Middle frontal gyrus (tissue), 1 donor: ENCODE measurements at regions not wholly inside any gene's neighbourhood (a gene's known extent, or its start where the extent isn't known, plus 50 kb on each side); places are given as distances from the start of the nearest gene placed in this dataset.

Experiments
- DNase-seq: peaks from one replicate; pipeline ENCODE4 v3.0.0-alpha.2; 2015; ENCODE audit warnings: low spot score; ENCODE audit errors: extremely low spot score

DNA sequence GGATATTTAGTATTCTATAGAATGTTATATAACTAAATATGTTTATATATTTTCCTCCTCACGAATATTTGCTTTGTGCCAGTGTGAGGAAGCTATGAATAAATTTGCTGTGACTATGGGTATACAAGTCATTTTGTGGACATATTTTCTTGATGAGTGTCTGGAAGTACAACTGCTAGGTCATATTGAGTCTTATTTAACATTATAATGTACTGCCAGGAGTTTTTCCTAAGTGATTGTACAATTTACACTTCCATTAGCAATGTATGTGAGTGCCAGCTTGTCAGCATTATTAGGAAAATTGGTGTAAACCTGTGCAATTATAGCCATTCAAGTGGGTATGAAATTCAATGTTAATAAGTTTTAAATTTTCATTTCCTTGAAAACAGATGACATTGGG is 1328.9 kb upstream of the TMEFF2 start:
- no peak for DNase-seq

DNA sequence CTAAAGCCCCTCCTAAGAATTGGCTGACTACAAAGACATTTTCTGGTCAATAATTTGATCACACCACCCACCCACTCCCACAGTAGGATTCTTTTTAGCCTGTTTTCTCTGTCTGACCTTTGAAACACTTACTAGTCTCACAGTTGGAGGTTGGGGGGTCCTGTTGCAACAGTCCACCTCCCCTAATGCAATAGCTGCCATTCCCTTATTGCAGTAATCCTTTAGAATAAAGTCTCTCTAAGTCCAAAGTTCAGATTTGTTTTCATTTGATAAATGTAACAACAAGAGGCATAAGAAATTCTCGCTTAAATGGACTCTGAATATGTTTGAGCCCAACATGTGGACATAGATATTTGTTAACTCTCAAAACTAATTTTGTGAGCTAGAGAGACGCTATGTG is 1326.8 kb upstream of the TMEFF2 start:
- no peak for DNase-seq

DNA sequence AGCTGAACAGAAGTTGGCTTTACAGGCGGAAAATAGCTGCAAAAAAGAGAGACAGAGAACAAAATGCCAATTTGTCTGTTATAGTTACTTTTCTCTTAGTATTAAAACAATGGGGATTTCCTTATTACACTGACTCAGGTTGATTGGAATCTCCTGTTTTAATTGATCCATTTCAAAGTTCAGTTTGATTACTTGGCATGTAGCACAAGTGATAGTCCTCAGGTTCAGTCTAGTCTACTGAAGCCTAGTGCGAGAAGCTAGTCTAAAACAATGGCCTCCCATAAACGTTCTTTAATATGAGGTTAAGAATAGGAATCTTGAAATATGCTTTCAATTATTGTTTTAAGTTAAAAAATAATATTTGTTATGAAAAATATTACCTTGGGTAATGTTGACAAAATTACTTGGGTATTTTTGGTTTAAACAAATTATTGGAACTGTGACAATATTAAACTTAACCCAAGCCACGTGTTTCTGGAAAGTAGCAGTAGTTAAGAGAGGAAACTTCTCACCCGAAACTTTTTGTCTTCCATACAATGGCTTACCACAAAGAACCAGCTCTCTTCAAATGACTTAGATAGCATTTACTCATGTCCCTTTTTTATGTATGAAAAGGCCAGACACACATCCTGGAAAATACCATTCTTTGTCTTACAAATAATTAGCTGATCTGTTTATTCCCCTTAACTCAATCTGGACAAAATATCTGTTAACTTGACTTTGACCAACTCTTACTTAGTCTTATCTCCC is 1326.2 kb upstream of the TMEFF2 start:
- DNase-seq, result no peak

DNA sequence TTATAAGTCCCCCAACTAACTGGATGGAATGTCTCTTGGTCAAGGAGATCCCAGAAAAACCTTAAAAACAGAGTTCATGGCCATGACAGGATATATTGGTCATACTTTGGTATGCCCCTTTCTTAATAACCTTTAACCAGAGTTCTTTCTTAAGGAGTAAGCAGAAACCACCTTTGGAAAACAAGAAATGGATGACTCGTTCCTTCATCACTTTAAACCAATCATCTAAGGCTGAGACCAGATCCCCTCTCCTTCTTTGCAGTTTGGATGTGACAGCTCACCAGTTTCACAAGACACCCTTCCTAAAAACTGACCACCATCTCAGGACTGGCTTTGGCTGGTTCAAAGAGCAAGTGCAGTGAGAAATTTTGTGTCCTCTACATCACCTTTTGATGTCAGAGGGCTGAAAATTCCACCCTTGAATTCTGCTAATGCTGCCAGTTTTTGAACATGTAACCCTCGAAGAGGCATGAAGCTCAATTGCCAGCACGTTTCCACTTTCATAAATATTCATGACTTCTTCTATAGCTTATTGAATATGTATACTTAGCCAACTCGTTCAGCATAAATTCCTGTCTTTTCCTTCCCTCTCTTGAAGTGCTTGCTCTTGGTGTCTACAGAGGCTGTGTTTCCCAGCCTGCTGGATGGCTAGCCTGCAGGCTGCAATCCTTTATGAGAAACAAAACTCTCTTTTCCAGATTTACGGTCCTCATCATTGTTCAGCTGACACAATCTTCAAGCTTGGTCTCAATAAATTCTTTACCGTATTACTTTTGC is 1323.5 kb upstream of the TMEFF2 start:
- no peak for DNase-seq

DNA sequence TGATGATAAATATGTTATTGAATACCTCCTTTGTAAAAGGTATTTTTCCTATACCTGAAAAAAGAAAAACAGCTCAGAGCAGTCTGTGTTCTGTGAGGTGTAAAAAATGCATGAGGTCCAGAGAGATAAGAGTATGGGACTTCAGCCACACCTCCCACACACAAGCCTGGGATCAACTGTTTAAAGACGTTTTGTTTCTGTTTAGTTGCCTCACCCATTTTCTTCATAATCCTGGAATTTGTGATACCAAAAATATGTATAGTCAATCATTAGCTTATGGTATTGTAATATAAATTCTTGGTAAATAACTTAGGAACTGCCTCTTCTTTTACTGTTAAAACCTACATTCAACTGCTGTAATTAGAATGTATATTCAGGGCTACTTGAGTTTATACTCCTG is 1322.9 kb upstream of the TMEFF2 start:
- DNase-seq, result no peak

DNA sequence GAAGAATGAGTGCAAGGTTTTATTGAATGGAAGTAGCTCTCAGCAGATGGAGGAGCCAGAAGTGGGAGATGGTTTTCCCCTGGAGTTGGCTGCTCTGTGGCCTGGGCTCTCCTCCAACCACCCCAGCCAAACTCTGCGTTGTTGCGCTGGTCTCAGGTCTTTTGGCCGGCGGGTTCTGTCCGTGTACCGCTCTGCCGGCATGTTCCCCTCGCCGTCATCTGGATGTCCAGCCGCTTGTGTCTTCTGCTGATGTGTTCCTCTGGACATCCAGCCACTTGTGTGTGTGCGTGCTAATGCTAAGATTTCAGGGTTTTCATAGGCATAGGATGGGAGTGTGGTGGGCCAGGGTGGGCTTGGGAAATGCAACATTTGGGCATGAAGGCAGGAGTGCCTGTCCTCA is 1311.3 kb upstream of the TMEFF2 start:
- DNase-seq, result no peak

DNA sequence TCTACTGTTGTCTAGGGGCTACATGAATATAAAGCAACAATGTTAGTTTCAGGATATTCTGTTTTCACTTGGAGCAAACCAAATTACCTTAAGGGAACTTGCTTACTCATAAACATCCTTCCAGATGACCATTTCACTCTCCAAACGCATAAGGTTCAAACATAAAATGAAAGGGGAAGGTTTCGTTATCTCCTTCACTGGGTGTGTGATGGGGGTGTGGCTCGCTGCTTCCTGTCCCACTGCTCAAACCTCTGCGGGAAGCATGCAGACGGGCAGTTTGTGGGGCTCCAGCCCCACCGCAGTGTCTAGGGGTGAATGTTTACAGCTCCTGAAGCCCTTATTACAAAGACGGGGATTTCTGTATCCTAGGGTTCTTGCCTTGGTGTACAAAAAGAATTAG is 1310.9 kb upstream of the TMEFF2 start:
- DNase-seq, result no peak

DNA sequence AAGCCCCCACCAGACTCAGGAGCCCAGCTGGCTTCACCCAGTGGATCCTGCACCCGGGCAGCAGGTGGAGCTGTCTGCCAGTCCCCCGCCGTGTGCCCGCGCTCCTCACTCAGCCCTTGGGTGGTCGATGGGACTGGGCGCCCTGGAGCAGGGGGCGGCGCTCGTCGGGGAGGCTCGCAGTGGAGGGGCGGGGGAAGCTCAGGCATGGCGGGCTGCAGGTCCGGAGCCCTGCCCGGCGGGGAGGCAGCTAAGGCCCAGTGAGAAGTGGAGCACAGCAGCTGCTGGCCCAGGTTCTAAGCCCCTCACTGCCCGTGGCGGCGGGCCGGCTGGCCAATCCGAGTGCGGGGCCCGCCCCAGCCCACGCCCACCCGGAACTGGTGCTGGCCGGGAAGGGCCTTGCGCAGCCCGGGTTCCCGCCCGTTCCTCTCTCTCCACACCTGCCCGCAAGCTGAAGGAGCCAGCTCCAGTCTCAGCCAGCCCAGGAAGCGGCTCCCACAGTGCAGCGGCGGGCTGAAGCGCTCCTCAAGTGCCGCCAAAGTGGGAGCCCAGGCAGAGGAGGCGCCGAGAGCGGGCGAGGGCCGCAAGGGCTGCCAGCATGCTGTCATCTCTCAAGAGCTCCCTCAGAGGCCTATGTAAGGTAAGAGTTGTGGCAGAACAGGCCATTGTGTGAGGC is 1307.8 kb upstream of the TMEFF2 start:
- no peak for DNase-seq

DNA sequence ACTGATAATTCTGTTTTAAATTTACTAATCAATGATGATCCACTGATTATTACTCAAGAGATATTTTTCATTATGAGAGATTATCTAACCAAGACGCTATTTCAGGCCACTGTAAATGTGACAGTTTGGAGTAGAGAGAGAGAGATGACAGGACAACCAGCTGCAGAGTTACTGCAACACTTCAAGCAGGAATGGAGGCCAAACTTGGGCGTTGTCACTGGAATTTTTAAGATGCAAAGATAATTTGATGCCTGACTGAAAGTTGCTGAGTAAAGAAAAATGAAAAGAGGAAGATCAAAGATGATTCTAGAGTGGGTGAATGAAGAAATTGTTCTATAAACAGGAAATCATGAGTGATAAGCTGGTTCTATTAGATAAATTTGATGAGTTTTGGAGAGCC is 1302.1 kb upstream of the TMEFF2 start:
- DNase-seq, result no peak

DNA sequence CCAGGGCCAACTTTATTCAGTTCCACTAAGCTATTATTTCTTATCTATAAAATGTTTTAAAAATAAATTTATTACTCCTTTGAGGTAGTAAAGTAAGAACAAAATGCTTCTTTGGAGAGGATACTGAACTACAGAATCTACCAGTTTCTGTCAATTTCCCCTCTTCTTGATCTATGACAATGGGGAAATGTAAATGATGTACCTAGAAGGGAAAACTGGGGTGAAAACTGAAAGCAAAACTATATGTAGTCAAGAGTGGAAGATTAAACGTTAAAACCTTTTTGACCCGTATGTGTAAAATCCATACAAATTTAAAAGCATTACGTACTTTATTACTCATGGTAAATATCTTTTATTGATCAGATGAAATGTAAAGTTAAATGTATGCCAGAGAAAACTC is 1287.8 kb upstream of the TMEFF2 start:
- DNase-seq, result no peak

DNA sequence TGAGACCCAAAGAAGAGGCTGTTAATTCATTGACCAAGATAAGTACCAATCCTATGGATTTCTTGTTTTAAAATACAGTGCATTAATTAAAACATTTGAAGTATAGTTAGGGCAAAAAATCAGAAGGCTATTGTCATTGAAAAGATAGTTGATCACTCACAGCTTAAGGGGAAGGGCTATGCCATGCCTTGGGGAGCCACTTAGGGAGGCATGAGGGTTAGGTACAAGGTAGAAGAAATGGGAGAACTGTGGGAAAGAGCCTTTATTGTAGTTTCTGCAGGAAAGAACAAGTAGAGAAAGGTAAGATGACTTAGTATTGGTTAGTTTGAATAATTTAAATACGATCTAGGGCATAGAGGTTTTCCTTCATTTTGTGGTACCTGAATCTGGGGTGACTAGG is 1285.5 kb upstream of the TMEFF2 start:
- DNase-seq, result no peak

DNA sequence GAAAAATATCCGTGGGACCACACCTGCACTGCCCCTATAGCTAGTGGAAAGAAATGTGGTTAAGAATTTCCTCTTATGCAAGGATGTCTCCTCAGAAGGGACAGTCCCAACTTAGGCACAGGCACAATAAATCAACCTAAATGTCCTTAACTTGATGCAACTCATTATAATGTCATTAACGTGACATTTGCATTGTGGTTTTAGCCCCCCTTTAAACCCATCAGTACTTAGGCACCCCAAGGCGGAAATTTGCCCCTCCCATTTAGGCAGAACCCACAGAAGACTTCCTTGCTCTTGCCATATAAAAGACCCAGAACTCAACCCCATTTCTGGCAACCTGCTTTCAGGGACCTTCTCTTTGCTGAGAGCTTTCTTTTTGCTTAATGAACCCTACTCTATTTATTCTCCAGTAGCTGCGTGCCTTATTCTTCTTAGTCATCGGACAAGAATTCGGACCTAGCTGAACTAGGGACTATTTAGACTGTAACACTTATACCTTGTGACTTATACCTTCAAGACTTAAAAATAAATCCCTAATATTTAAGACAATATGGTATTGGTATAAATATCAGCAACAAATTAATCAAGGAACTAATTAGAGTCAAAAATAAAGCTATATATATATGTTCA is 1281.6 kb upstream of the TMEFF2 start:
- DNase-seq, result no peak

DNA sequence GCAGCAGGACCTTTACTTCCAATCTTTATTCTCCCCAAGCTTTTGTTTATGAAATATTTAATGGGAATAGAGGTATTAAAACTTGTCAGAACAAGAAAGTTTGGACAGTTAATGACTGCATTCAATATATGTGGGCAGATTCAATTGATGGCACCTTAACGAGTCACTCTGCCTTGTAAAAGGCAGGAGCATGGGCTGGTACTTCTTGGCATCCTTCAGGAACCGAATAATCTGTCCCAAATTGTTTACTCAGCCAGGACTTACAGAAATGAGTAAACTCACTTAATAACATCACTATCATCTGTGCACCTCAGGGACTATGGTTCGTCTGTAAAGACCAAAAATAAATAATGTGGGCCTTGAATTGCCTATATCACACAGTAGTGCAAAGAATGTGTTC is 1280.3 kb upstream of the TMEFF2 start:
- no peak for DNase-seq

DNA sequence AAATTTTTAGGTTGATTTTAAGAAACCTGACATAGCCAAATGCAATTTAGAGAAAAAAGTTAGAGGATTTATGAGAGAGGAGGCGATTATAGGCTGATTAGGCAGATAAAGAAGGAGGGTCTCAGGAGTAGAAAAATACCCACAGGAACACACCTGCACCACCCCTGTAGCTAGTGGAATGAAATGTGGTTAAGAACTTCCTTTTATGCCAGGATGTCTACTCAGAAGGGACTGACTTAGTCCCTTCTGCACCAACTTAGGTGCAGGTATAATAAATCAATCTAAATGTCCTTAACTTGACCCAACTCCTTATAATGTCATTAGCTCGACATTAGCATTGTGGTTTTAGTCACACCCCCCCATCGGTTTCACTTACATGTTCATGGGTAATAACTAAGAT is 1274.5 kb upstream of the TMEFF2 start:
- DNase-seq, result no peak

DNA sequence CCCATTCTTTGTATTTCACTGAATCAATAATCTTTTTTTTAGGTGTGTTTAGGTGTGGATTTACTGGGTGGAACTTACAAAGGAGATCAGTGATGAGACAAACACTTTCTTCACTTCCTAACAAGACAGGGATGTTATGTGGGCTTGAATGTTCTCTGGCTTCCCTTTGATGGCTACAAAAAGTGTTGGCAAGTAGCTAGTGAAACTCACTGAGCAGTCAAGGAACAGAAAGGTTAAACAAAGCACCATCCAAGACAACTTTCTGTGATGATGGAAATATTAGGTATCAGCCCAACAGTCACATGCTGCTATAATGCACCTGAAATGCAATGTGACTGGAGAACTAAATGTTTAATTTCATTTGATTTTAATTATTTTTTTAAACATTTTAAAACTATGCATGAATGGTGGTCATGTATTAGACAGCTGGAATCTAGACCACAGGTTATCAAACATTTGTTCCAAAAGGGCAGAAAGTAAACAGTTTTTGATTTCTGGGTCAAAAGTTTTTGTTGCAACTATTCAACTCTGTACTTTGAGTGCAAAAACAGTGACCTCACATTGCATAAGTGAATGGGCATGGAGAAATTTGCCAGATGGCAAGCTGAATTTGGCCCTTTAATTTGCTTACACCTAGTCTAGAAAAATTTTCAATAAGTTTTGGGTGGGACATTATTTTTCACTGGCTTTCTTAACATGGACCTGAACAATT is 1272.7 kb upstream of the TMEFF2 start:
- DNase-seq, result no peak

DNA sequence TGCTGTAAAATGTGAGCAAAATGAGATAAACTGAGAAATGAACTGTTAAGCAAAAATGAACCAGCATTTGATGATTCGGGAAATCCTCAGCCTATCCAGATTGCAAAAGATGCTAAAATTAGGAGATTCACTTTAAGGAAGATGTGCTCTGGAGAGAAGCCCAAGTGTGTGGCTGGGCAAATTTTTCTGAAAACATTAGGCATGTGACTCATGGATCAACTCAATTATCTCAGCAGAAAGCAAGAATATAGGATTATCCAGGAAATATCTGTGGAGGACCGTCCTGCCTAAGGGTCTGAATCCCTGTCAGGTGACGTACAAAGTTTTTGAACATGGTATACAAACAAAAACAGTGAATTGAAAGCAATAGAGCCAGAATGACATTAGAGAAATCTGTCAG is 1268.3 kb upstream of the TMEFF2 start:
- no peak for DNase-seq

DNA sequence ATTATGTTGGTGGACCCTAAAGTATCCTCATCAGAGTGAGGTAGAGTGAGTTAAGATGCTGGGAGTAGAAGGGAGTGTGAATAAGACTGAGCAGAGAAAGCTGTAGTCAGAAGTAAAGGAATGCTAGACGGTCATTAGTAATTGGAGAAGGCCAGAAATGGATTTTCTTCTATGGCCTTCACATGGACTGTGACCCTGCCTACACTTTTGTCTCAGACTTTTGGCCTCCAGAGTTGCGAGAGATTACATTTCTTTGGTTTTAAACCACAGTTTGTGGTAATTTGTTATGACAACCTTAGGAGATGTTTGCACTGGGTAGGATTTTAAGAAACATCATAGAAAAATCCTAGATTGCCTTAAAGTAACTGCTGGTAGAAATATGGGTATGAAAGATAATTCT is 1267.7 kb upstream of the TMEFF2 start:
- DNase-seq, result no peak

DNA sequence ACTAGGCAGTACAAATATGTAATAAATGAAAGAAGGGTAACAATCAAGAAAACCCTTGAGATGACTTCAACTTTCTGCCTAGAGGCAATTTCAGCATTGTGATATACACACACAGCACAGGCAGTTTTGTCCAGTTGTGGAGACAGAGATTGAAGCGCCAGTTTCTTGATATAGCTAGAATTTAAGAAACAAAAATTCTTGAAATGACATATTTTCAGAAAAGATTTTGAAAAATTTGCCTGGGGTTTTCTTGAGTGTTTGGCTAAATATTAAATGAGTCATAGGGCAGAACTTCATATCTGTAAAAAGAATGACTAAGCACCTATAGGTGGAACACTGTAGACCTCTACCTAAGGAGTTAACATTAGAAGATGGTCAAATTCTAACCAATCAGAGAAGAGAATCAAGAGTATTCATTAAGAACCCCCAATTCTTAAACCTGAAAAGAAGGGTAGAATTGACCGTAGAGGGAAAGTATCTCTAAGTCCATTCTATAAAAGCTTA is 1266.8 kb upstream of the TMEFF2 start:
- DNase-seq, result no peak

DNA sequence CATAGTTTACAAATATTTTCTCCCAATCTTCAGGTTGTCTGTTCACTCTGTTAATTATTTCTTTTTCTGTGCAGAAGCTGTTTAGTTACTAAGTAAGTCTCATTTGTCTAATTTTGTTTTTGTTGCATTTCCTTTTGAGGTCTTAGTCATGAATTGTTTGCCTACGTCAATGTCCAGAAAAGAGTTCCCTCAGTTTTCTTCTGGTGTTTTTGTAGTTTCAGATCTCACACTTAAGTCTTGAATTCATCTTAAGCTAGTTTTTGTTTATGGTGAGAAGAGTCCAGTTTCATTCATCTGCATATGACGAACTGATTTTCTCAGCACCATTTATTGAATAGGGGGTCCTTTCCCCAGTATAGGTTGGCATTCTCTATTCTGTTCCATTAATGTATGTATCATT is 1252.2 kb upstream of the TMEFF2 start:
- DNase-seq, result no peak

DNA sequence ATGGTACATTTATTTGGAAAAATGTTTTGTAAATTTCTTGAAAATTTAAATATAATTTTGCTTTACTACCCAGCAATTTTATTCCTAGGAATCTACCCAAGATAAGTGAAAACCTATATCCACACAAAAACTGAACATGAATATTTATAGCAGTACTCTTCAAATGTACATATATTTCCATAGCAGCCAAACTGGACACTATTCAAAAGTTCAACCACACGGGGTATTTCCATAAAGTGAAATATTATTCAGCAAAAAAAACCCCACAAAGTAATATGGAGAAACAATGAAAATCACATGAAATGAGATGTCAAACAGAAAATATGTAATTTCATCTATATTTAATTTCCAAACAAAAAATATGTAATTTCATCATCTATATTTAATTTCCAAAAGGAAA is 1247.6 kb upstream of the TMEFF2 start:
- no peak for DNase-seq

DNA sequence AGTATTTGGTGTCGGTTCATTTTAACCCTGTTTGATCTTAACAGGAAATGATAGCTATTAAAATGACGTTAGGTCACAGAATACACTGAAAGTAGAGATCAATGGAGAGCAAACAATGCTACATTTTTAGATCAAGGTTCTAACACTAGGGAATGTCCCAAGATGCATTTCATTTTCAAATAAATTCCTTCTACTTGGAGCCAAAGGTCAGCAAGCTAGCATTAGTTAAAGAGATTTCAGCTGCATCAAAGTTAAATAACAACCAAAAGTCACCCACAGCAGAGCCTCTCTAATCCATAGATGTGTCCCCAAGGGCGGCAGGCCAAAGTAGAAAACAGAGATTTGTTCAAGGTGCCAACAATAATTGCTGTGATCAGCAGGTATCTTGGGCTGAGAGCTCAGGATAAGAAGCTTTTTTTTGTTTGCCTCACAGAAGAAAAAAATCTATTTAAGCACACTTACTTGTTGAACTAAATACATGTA is 1233.6 kb upstream of the TMEFF2 start:
- DNase-seq, result no peak
